Mesothelial cell of epicardium (in vitro differentiated cells): ENCODE measurements at regions not wholly inside any gene's neighbourhood (a gene's known extent, or its start where the extent isn't known, plus 50 kb on each side); places are given as distances from the start of the nearest gene placed in this dataset.

Source experiments
- DNase-seq, 2 experiments: peaks; one replicate each; pipeline ENCODE4 v3.0.0; 2021; ENCODE audit warnings: low spot score in 2 of 2; ENCODE audit not compliant: unreplicated experiment in 2 of 2
- H3K27ac Mint-ChIP-seq: 2 replicates; pipeline ENCODE4 v1.8.0; 2021; ENCODE audit warnings: mixed read lengths
- H3K27me3 Mint-ChIP-seq: 2 replicates; pipeline ENCODE4 v1.8.0; 2021; ENCODE audit warnings: low read depth, mixed read lengths
- H3K36me3 Mint-ChIP-seq: 2 replicates; pipeline ENCODE4 v1.8.0; 2021; ENCODE audit warnings: mixed read lengths
- H3K4me1 Mint-ChIP-seq: 2 replicates; pipeline ENCODE4 v1.8.0; 2021; ENCODE audit warnings: mixed read lengths
- H3K4me3 Mint-ChIP-seq: 2 replicates; pipeline ENCODE4 v1.8.0; 2021; ENCODE audit warnings: mild to moderate bottlenecking, moderate library complexity, mixed read lengths
- H3K9me3 Mint-ChIP-seq: 2 replicates; pipeline ENCODE4 v1.8.0; 2021; ENCODE audit warnings: mixed read lengths
- CTCF ChIP-seq: fragments of 200-600 bp; sonication (generic); IDR thresholded peaks from one replicate; pipeline ENCODE4 v1.5.0; 2021; ENCODE audit warnings: antibody characterized with exemption; ENCODE audit not compliant: unreplicated experiment

- H3K27ac Mint-ChIP-seq = no peak overlapping the region
- no peak for TF ChIP-seq CTCF
- H3K4me1 Mint-ChIP-seq = no peaks in the 10 kb centered on the region
- no peak for DNase-seq
- H3K9me3 Mint-ChIP-seq = peaks cover 84% of the 10 kb centered on the region
- no peaks in the 10 kb centered on the region for H3K27me3 Mint-ChIP-seq
- H3K36me3 Mint-ChIP-seq = peaks cover 2% of the 10 kb centered on the region
- no peak overlapping the region for H3K4me3 Mint-ChIP-seq
Measured at GRCh38 chr14:105873870-105874512, 347.6 kb downstream of the TMEM121 start.

GRCh38 chr14:105876158-105876557 is 349.8 kb downstream of the TMEM121 start:
- DNase-seq = peak in 1 of 2 experiments; percentile 3
- H3K36me3 Mint-ChIP-seq = peaks cover 2% of the 10 kb centered on the region
- no peaks in the 10 kb centered on the region for H3K4me1 Mint-ChIP-seq
- H3K9me3 Mint-ChIP-seq = peaks cover 71% of the 10 kb centered on the region
- TF ChIP-seq CTCF = no peak
- H3K27me3 Mint-ChIP-seq = no peaks in the 10 kb centered on the region
- no peak overlapping the region for H3K27ac Mint-ChIP-seq
- no peak overlapping the region for H3K4me3 Mint-ChIP-seq

GRCh38 chr14:105876829-105877228 is 350.4 kb downstream of the TMEM121 start:
- Mint-ChIP-seq H3K36me3 (peaks cover 2% of the 10 kb centered on the region), H3K4me1 (no peaks in the 10 kb centered on the region), H3K27me3 (no peaks in the 10 kb centered on the region), H3K9me3 (peaks cover 64% of the 10 kb centered on the region), H3K27ac (no peak overlapping the region), H3K4me3 (no peak overlapping the region)
- DNase-seq = peak; percentile 2 to 21
- no peak for TF ChIP-seq CTCF

GRCh38 chr14:105877645-105878044 is 351.3 kb downstream of the TMEM121 start:
- peaks cover 2% of the 10 kb centered on the region for H3K36me3 Mint-ChIP-seq
- DNase-seq = no peak
- H3K9me3 Mint-ChIP-seq = peaks cover 56% of the 10 kb centered on the region
- no peak overlapping the region for H3K27ac Mint-ChIP-seq
- TF ChIP-seq CTCF = no peak
- no peaks in the 10 kb centered on the region for H3K4me1 Mint-ChIP-seq
- no peaks in the 10 kb centered on the region for H3K27me3 Mint-ChIP-seq
- H3K4me3 Mint-ChIP-seq = no peak overlapping the region

GRCh38 chr14:105878125-105878524 is 351.7 kb downstream of the TMEM121 start:
- peak in 1 of 2 experiments; percentile 8 for DNase-seq
- H3K9me3 Mint-ChIP-seq = peaks cover 51% of the 10 kb centered on the region
- peaks cover 2% of the 10 kb centered on the region for H3K36me3 Mint-ChIP-seq
- no peak for TF ChIP-seq CTCF
- no peaks in the 10 kb centered on the region for H3K4me1 Mint-ChIP-seq
- no peak overlapping the region for H3K4me3 Mint-ChIP-seq
- H3K27me3 Mint-ChIP-seq = no peaks in the 10 kb centered on the region
- no peak overlapping the region for H3K27ac Mint-ChIP-seq

GRCh38 chr14:105878554-105878953 is 352.2 kb downstream of the TMEM121 start:
- no peaks in the 10 kb centered on the region for H3K27me3 Mint-ChIP-seq
- DNase-seq = peak in 1 of 2 experiments; percentile 28
- H3K4me3 Mint-ChIP-seq = no peak overlapping the region
- H3K27ac Mint-ChIP-seq = no peak overlapping the region
- peaks cover 2% of the 10 kb centered on the region for H3K36me3 Mint-ChIP-seq
- no peak for TF ChIP-seq CTCF
- H3K4me1 Mint-ChIP-seq = no peaks in the 10 kb centered on the region
- H3K9me3 Mint-ChIP-seq = peaks cover 48% of the 10 kb centered on the region
